Superior temporal gyrus (tissue), 1 donor: ENCODE measurements at regions not wholly inside any gene's neighbourhood (a gene's known extent, or its start where the extent isn't known, plus 50 kb on each side); places are given as distances from the start of the nearest gene placed in this dataset.

ENCODE experiments used
- DNase-seq: peaks from one replicate; pipeline ENCODE4 v3.0.0-alpha.2; 2016; ENCODE audit errors: extremely low spot score

DNA sequence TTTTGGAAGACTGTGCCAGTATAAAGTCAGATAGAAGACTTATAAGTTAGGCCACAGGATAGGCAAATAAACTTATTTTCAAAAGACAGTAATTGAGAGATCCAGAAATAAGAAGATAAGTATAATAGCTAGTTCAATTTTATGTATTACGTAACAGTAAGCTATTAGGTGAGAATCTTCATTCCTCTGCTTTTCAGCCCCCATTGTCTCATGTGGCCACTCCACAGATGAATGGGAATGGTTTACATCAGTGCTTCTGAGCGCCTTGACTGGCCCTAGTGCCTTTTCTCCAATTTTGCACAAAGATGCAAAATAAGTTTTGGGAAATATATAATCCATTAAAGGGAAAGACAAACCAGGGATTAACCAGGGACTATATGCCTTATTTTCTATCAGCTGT is 550.5 kb downstream of the MMUT start:
- no peak for DNase-seq

- no peak for DNase-seq
Observed at GRCh38 chr6:48904809-48905208, 558.2 kb downstream of the MMUT start.

- DNase-seq, result no peak
Observed at GRCh38 chr6:48894469-48894868, 568.6 kb downstream of the MMUT start.

DNA sequence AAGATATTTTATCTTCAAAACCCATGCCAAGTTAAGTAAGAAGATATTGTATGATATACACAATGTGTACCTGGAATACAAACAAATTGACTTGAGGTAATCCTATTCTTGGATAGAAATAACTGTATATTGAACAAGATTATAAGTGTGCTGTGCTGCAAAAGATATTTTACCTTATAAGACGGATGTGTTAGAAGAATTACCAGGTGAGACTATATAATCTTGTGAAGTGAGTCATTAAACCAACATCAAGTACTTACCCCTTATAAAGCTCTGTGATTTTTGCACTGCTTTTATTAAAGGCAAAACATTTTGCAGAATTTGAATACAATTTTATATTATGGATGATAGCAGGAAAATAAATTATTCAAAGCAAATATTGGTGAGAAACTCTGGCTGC is 570.0 kb downstream of the MMUT start:
- DNase-seq, result no peak

GRCh38 chr6:48891308-48891707 is 571.7 kb downstream of the MMUT start:
- DNase-seq, result no peak

DNA sequence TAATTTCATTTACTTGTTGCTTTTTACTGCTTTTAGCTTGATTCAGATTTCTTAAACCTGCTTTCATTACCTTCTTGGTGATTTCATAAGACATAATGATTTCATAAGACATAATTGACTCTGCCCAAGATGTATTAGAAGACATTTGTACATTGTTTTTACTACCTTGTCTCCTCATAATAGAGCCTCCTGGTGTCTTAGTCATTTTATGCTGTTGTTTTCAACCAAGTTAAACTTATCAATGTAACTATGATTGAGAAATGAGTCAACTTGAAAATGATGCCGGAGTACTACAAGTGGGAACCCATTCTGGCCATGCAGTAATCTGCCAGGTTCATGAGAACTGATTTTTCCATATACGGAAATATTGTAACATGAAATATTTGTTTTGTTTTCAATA is 573.6 kb downstream of the MMUT start:
- DNase-seq, result no peak

- no peak for DNase-seq
Observed at GRCh38 chr6:48883116-48883515, 579.9 kb downstream of the MMUT start.

DNA sequence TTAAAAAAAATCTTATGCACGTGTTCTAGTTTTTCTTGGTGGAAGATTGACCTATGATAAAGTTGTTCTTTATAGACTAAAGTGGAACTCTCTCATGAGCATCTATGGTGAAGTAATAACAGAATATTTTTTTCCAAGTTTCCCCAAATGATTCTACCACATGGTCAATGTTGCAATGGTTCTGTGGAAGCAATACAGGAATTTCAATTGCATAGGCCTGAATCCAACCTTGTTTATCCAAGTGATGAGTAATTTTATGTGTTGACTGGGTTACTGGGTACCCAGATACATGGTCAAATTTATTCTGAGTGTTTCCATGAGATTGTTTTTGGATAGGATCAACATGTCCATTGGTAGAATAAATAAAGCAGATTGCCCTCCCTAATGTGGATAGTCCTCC is 581.5 kb downstream of the MMUT start:
- DNase-seq, result no peak

DNA sequence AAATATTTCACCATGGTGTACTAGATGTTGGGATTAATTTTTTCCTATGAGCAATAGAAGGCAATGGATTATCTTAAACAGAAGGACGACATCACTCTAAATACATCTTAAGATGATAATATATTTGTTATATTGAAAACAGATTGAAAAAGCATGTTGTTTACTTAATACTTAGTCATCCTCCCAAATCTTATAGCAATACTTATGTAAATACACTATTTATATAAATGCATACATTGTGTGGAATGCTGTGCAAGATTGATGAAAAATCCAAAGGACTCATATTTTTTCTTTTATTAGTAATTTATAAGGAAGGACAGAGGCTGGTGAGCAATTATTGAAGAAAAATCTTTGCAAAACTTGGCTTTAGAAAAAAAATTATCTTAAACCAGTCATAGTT is 593.5 kb downstream of the MMUT start:
- no peak for DNase-seq

DNA sequence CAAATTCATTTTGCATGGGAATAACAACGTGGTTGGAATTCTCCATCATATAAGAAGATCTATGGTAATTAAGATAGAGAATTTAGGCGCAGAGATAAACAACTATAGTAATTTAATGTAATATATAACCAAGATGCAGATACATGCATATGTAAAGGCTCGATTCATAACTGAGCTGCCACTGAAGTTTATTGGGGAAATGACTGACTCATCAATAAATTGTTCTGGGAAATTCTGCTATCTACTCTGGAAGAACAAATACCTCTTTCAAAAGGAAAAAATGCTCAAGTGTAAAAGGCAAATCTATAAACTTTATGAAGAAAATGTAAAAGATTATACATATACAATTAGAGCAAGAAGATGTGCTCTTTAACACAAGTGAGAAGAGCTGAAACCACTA is 596.4 kb downstream of the MMUT start:
- DNase-seq, result no peak

- no peak for DNase-seq
Observed at GRCh38 chr6:48860175-48860574, 602.9 kb downstream of the MMUT start.

DNA sequence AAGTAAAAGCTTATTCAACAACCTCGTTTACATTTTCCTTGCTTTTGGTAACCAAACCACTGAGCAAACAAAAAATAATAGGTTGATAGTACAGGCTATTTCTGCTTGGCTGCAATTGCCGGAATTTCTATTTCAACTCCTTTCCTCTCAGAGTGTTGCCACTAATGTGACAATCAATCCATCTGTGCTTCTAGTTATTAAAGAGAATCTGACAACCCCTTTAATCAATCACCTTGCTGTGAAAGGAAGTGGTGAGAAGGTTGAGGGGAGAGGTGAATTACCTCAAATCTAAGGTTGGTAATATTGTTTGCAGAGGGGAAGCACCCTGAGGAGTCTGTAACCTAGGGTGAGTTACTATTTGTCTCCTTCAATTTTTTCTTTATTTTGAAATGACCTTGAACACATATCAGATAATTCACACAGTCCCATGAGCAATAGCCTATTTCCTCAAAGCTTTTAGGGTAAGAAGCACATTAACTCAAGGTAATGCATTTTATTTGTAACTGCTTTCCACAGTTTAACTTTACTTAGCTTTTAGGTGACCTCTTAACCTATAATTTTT is 603.4 kb downstream of the MMUT start:
- no peak for DNase-seq

GRCh38 chr6:48845219-48845618 is 617.8 kb downstream of the MMUT start:
- DNase-seq, result no peak

- no peak for DNase-seq
Observed at GRCh38 chr6:48844696-48845095, 618.4 kb downstream of the MMUT start.

DNA sequence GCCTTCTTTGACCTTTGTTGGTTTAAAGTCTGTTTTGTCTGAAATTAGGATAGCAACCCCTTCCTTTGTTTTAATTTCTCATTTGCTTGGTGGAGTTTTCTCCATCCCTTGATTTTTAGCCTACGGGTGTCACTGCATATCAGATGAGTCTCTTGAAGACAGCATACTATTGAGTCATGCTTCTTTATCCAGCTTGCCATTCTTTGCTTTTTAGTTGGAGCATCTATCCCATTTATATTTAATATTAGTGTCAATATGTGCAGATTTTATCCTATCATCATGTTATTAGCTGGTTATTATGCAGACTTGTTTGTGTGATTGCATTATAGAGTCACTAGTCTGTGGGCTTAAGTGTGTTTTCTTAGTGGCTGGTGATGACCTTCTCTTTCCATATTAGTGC is 622.2 kb downstream of the MMUT start:
- DNase-seq, result no peak

DNA sequence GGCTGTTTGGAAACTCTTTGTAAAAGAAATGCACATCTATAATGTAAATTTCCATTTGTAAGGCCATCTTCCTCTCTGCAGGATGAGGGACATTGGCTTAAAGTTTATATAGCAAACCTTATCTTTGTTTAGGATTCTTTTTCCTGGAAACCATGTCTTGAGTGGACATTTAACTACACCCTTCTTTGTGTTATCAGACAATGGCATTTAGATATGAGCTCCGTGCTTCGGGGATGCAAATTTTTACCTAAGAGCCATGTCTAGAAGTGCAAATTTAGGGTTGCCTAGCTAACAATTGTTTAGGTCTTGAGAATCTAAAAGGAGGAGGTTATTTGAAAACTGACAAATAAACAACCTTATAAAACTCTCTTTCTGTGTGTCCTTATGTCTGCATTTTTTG is 623.8 kb downstream of the MMUT start:
- DNase-seq, result no peak

- no peak for DNase-seq
Observed at GRCh38 chr6:48837744-48838143, 625.3 kb downstream of the MMUT start.

- no peak for DNase-seq
Observed at GRCh38 chr6:48835421-48835958, 627.6 kb downstream of the MMUT start.

- no peak for DNase-seq
Observed at GRCh38 chr6:48834706-48835105, 628.3 kb downstream of the MMUT start.

DNA sequence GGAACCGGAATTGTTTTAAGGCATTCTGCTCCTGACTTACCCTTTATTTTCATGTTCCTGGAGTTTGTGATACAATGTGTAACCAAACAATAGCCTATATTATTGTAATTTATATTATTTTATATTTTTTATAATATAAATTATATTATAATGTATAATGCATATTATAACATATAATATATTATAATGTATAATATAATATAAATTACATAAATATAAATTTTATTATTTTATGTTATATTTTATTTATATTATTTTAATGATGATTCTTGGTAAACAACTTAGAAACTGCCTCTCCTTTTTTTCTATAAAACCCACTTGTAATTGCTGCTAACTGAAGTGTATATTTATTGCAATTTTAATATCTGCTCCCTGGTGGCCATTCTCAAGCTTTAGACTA is 629.1 kb downstream of the MMUT start:
- DNase-seq, result no peak

DNA sequence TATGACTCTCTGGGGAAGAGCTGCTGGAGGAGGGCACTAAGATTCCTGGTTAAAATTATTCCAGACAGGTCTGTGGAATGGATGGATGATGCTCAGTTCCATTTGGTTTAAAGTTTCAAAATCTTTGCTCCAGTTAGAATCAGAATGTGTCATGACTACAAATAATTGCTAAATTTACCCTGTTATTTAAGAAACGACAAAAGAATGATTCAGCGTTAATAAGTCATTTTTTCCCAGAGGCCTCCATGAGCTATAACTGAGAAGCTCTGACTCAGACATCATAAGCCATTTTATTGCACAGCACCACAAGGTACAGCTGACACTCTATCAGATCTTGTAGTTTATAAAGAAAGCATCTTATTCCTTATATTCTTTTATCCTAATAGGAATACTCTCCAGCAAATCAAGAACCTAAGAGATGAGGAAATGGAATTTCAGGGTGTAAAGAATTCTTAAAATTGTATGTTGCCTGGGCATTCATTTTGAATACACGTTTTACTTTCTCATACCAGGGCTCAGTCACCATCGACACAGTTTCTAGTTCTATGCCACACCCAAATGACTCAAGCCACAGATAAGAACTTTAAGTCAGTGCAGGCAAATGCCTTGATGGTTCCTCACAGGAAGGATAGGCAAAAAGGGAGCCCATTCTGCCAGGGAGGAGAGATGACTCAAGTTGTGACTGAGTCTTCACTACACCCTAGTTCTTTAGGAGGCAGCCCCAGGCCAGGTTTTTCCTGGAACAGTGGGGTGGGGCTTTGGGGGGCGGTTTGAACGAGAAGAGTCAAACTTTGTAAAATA is 636.0 kb downstream of the MMUT start:
- DNase-seq, result no peak

GRCh38 chr6:48826152-48826515 is 636.9 kb downstream of the MMUT start:
- no peak for DNase-seq

- DNase-seq, result no peak
Observed at GRCh38 chr6:48825501-48826151, 637.4 kb downstream of the MMUT start.
